VCaP (cell line): ENCODE measurements at regions not wholly inside any gene's neighbourhood (a gene's known extent, or its start where the extent isn't known, plus 50 kb on each side); places are given as distances from the start of the nearest gene placed in this dataset.

Source experiments
- H3K27ac ChIP-seq: fragments of 450-650 bp; 2 replicates; pipeline ENCODE4 v1.5.1; 2017
- CTCF ChIP-seq: fragments of 450-650 bp; conservative IDR thresholded peaks from 2 replicates; pipeline ENCODE4 v1.5.1; 2017; ENCODE audit warnings: mild to moderate bottlenecking, moderate library complexity

- no peak for TF ChIP-seq CTCF
- H3K27ac ChIP-seq: no peak overlapping the region
Measured at GRCh38 chr5:61965069-61965468, 340.9 kb upstream of the KIF2A start.

DNA sequence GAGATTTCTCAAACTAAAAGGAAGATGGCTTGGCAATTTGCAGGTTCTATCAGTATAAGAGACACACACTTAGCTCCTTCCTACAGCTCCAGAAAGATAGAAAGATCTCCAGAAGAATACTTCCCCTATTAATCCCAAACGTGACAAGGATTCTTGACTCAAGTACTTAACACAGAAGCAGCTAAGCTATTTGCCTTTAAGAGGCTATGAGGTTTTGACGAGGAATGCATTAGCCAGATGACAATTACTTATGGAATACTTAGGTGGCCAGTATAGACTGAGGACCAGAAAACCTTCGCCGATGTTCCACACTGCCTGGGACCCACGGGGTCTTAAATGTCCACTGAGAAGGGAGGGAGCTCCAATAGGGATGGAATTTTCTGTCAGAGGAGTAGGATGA lies 340.5 kb upstream of the KIF2A start:
- no peak for TF ChIP-seq CTCF
- no peak overlapping the region for H3K27ac ChIP-seq

- no peak for TF ChIP-seq CTCF
Measured at GRCh38 chr5:61966296-61966955, 339.6 kb upstream of the KIF2A start.

GRCh38 chr5:61966997-61967396 lies 339.0 kb upstream of the KIF2A start:
- TF ChIP-seq CTCF: no peak
- no peak overlapping the region for H3K27ac ChIP-seq

More at GRCh38 chr5:61966296-61966955, 339.6 kb upstream of the KIF2A start:
- no peak overlapping the region for H3K27ac ChIP-seq

DNA sequence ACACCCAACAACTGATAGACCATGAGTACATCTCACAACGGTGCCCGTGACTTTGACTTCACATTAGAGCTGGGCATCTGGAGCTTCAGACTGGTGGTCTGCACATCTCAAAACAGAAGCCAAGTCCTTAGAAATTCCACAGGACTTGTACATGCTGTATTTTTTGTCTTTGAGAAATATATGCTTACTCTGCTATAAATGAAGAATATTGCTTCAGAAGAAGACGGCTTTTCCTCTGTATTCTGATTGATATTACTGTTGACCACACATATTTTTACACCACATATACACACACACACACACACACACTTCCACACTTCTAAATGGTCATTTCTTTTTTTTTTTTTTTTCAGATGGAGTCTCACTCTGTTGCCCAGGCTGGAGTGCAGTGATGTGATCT lies 338.3 kb upstream of the KIF2A start:
- H3K27ac ChIP-seq: no peak overlapping the region
- TF ChIP-seq CTCF: no peak

DNA sequence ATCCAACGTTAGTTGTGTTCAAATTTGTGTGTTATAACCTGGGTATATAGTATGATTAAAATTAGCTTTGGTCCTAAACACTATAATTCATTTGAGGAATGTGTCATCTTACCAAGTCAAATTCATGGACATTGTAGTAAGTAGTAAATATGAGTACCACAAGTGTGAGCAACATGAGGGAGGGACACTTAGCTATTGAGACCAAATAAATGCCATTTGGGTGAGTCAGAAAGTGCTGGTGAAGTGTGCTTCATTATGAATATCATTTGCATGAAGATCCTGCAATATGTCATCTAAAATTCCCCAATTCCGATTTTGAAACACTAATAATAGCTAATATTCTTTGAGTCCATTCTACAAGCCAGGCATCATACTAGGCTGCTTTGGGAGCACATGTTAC lies 336.7 kb upstream of the KIF2A start:
- TF ChIP-seq CTCF: no peak
- no peak overlapping the region for H3K27ac ChIP-seq

DNA sequence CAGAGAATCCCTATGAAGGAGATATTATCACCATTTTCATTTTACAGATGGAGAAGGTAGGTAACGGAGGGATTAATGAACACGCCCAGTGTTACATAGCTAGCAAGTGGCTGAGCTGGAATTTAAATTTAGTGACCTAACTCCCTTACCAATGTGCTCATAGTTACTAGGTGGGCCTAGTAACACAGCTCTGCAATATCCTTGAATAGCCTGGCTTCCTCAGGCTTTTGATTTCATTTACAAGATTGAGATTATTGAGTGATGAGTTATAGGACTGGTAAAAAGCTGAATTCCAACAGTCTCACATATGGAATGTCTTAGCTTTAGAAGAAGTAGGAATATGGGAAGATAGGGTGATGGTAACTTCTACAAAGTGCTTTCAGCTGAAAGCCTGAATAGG lies 336.3 kb upstream of the KIF2A start:
- H3K27ac ChIP-seq: no peak overlapping the region
- TF ChIP-seq CTCF: no peak
